WTC11 (cell line): ENCODE measurements at regions not wholly inside any gene's neighbourhood (a gene's known extent, or its start where the extent isn't known, plus 50 kb on each side); places are given as distances from the start of the nearest gene placed in this dataset.
"Not testable (repeated sequence)": the region's sequence is repeated elsewhere in the genome, so short reads cannot be mapped to it uniquely, and the experiment has no call there.

ENCODE experiments used
- ATAC-seq: fragments of 200-7000 bp; cut with Tn5 transposase; 2 replicates; pipeline ENCODE4 v1.10.0; 2021; ENCODE audit warnings: mild to moderate bottlenecking, moderate library complexity
- CTCF ChIA-PET: fragments of 300-600 bp; sonication (Branson Sonifier 250); formaldehyde crosslinking; loops from one replicate; lab custom pipeline; 2021; ENCODE audit warnings: antibody characterized with exemption; lab: Charles Lee
- POLR2A ChIA-PET: fragments of 350-600 bp; sonication (Branson Sonifier 250); formaldehyde crosslinking; loops from one replicate; lab custom pipeline; 2021; ENCODE audit warnings: antibody characterized with exemption; lab: Charles Lee
- DNase-seq: peaks from one replicate; pipeline ENCODE4 v3.0.0; 2021; ENCODE audit warnings: low spot score
- H3K27ac Mint-ChIP-seq: 2 replicates; pipeline ENCODE4 v1.8.0; 2021; ENCODE audit warnings: mixed read lengths
- H3K27me3 Mint-ChIP-seq: 2 replicates; pipeline ENCODE4 v1.8.0; 2021; ENCODE audit warnings: low read depth, mild to moderate bottlenecking, moderate library complexity, mixed read lengths
- H3K36me3 Mint-ChIP-seq: 2 replicates; pipeline ENCODE4 v1.8.0; 2021; ENCODE audit warnings: mixed read lengths
- H3K4me1 Mint-ChIP-seq: 2 replicates; pipeline ENCODE4 v1.8.0; 2022; ENCODE audit warnings: mixed read lengths
- H3K4me3 Mint-ChIP-seq: 2 replicates; pipeline ENCODE4 v1.8.0; 2021; ENCODE audit warnings: mild to moderate bottlenecking, moderate library complexity, mixed read lengths
- H3K9me3 Mint-ChIP-seq: 2 replicates; pipeline ENCODE4 v1.8.0; 2021; ENCODE audit warnings: mixed read lengths
- ARID4B ChIP-seq: sonication (generic); formaldehyde crosslinking; IDR thresholded peaks from 2 replicates; pipeline ENCODE4 v1.8.0; 2023; ENCODE audit warnings: missing genetic modification reagents, mild to moderate bottlenecking, borderline replicate concordance
- EMX1 ChIP-seq: fragments of 250-450 bp; sonication (Bioruptor Pico); IDR thresholded peaks from 2 replicates; pipeline ENCODE4 v1.8.0; 2021; ENCODE audit warnings: mild to moderate bottlenecking
- IRF2 ChIP-seq: sonication (generic); formaldehyde crosslinking; IDR thresholded peaks from 2 replicates; pipeline ENCODE4 v1.8.0; 2022; ENCODE audit warnings: low read depth, missing genetic modification reagents, borderline replicate concordance
- MYBL2 ChIP-seq: sonication (generic); formaldehyde crosslinking; IDR thresholded peaks from 2 replicates; pipeline ENCODE4 v1.8.1; 2023; ENCODE audit warnings: mild to moderate bottlenecking, moderate library complexity, missing genetic modification reagents
- PREB ChIP-seq: sonication (generic); formaldehyde crosslinking; IDR thresholded peaks from 2 replicates; pipeline ENCODE4 v1.8.1; 2022; ENCODE audit warnings: mild to moderate bottlenecking, missing genetic modification reagents, moderate library complexity, borderline replicate concordance
- USF1 ChIP-seq: sonication (generic); formaldehyde crosslinking; IDR thresholded peaks from 2 replicates; pipeline ENCODE4 v1.8.0; 2022; ENCODE audit warnings: mild to moderate bottlenecking, missing genetic modification reagents
- ZNF416 ChIP-seq: fragments of 250-450 bp; sonication (Bioruptor Pico); IDR thresholded peaks from 2 replicates; pipeline ENCODE4 v1.9.0; 2021; ENCODE audit warnings: mild to moderate bottlenecking, inconsistent platforms
- TF ChIP-seq, protein P1 (sequence below): fragments of 250-450 bp; sonication (Bioruptor Pico); conservative IDR thresholded peaks from 2 replicates; pipeline ENCODE4 v1.9.0; 2021; ENCODE audit warnings: mild to moderate bottlenecking
- TF ChIP-seq, protein P2 (sequence below): sonication (generic); formaldehyde crosslinking; IDR thresholded peaks from 2 replicates; pipeline ENCODE4 v1.8.0; 2022; ENCODE audit warnings: missing genetic modification reagents
- TF ChIP-seq, protein P3 (sequence below): sonication (generic); formaldehyde crosslinking; conservative IDR thresholded peaks from 2 replicates; pipeline ENCODE4 v1.8.1; 2022; ENCODE audit warnings: mild to moderate bottlenecking, missing genetic modification reagents
- TF ChIP-seq, protein P4 (sequence below): sonication (generic); formaldehyde crosslinking; IDR thresholded peaks from 2 replicates; pipeline ENCODE4 v1.8.0; 2022; ENCODE audit warnings: mild to moderate bottlenecking, missing genetic modification reagents

- TF ChIP-seq, protein P1, sequence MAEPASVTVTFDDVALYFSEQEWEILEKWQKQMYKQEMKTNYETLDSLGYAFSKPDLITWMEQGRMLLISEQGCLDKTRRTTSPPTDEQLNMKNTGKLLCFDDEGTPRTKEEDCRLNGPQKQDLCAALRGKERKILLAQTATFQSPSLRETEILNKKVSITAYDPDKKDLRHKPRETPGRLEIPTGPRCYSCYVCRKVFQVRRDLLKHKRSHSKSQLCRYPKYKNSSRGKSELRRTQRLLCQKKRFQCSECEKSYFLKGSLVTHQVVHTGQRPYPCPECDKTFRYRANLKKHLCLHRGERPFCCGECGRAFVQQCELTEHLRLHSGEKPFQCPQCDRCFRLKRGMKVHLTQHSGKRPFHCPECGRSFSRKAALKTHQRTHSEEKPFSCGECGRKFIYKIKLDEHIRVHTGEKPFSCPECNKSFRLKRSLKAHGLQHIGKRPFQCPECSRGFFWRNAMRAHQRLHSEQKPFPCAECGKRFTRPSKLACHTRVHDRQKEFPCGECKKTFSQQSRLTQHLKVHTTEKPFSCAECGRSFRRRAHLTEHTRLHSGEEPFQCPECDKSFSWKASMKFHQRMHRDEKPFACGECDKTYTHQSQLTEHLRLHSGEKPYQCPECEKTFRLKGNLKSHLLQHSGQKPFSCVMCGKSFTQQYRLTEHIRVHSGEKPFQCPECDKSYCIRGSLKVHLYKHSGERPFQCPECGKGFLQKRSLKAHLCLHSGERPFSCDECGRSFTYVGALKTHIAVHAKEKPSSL (CRISPR knock-in tag): no peak
- no peak for TF ChIP-seq ARID4B (CRISPR knock-in tag)
- no peak for TF ChIP-seq EMX1 (CRISPR knock-in tag)
Observed at GRCh38 chr5:40428126-40428525, 251.6 kb upstream of the PTGER4 start (continued).

GRCh38 chr5:40417046-40417810 is 262.5 kb upstream of the PTGER4 start:
- ATAC-seq, DNase-seq, POLR2A ChIA-PET, H3K27ac Mint-ChIP-seq, H3K4me1 Mint-ChIP-seq, H3K27me3 Mint-ChIP-seq, H3K4me3 Mint-ChIP-seq, CTCF ChIA-PET: not testable (repeated sequence)
- peaks cover 49% of the 10 kb centered on the region for H3K9me3 Mint-ChIP-seq
- H3K36me3 Mint-ChIP-seq: peaks cover 17% of the 10 kb centered on the region; the same call in 1 of the 2 replicates

DNA sequence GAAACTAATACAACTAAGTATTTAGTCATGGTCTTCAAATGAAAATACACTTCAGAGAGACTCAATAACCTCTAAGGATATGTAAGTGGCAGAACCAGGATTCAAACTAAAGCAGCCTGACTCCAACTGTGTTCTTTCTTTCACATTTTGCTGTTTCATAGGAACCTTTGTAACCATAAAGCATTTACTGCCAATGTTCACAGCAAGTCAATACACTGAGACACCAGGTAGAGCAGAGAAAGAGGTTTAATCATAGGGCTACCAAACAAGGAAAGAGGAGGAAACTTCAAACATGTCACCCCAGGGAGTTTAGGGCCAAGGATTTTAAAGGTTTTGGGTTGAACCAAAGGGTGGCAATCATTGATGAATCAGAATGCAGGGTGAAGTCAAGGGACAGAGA is 263.1 kb upstream of the PTGER4 start:
- Mint-ChIP-seq H3K4me1 (no peaks in the 10 kb centered on the region), H3K9me3 (peaks cover 44% of the 10 kb centered on the region), H3K27ac (no peak overlapping the region), H3K36me3 (peaks cover 12% of the 10 kb centered on the region; the same call in 1 of the 2 replicates), H3K4me3 (no peak overlapping the region), H3K27me3 (no peaks in the 10 kb centered on the region)
- CTCF ChIA-PET: no interaction called here
- POLR2A ChIA-PET: no interaction called here
- DNase-seq (no peak), ATAC-seq (no peak)
- TF ChIP-seq USF1 (CRISPR knock-in tag) (no peak), PREB (CRISPR knock-in tag) (no peak), ZNF416 (CRISPR knock-in tag) (no peak), IRF2 (CRISPR knock-in tag) (no peak), MYBL2 (CRISPR knock-in tag) (no peak)
- TF ChIP-seq, protein P2, sequence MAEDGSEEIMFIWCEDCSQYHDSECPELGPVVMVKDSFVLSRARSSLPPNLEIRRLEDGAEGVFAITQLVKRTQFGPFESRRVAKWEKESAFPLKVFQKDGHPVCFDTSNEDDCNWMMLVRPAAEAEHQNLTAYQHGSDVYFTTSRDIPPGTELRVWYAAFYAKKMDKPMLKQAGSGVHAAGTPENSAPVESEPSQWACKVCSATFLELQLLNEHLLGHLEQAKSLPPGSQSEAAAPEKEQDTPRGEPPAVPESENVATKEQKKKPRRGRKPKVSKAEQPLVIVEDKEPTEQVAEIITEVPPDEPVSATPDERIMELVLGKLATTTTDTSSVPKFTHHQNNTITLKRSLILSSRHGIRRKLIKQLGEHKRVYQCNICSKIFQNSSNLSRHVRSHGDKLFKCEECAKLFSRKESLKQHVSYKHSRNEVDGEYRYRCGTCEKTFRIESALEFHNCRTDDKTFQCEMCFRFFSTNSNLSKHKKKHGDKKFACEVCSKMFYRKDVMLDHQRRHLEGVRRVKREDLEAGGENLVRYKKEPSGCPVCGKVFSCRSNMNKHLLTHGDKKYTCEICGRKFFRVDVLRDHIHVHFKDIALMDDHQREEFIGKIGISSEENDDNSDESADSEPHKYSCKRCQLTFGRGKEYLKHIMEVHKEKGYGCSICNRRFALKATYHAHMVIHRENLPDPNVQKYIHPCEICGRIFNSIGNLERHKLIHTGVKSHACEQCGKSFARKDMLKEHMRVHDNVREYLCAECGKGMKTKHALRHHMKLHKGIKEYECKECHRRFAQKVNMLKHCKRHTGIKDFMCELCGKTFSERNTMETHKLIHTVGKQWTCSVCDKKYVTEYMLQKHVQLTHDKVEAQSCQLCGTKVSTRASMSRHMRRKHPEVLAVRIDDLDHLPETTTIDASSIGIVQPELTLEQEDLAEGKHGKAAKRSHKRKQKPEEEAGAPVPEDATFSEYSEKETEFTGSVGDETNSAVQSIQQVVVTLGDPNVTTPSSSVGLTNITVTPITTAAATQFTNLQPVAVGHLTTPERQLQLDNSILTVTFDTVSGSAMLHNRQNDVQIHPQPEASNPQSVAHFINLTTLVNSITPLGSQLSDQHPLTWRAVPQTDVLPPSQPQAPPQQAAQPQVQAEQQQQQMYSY (CRISPR knock-in tag): no peak
- TF ChIP-seq, protein P3, sequence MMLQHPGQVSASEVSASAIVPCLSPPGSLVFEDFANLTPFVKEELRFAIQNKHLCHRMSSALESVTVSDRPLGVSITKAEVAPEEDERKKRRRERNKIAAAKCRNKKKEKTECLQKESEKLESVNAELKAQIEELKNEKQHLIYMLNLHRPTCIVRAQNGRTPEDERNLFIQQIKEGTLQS: no peak
- TF ChIP-seq, protein P4, sequence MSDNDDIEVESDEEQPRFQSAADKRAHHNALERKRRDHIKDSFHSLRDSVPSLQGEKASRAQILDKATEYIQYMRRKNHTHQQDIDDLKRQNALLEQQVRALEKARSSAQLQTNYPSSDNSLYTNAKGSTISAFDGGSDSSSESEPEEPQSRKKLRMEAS: no peak
